ENCODE measurements at regions not wholly inside any gene's neighbourhood (a gene's known extent, or its start where the extent isn't known, plus 50 kb on each side); places are given as distances from the start of the nearest gene placed in this dataset.

GRCh38 chr7:110569486-110570205, 521.3 kb upstream of the LRRN3 start (continued):
- TF ChIP-seq RCOR1 (conservative IDR thresholded peaks at IDR 0.05; ENCODE audit: low read depth, low read length) (no peak), ESRRA (IDR thresholded peaks at IDR 0.05; ENCODE audit: low read length) (no peak), CHD2 (IDR thresholded peaks at IDR 0.05; ENCODE audit: borderline replicate concordance, low read depth, low read length) (no peak), ZBED1 (IDR thresholded peaks at IDR 0.05; ENCODE audit: borderline replicate concordance) (no peak), TCF7 (IDR thresholded peaks at IDR 0.05; ENCODE audit: borderline replicate concordance) (no peak), HDAC2 (IDR thresholded peaks at IDR 0.05) (no peak), KAT2A (conservative IDR thresholded peaks at IDR 0.05; ENCODE audit: control insufficient read depth, low read depth, low read length) (no peak)

DNA sequence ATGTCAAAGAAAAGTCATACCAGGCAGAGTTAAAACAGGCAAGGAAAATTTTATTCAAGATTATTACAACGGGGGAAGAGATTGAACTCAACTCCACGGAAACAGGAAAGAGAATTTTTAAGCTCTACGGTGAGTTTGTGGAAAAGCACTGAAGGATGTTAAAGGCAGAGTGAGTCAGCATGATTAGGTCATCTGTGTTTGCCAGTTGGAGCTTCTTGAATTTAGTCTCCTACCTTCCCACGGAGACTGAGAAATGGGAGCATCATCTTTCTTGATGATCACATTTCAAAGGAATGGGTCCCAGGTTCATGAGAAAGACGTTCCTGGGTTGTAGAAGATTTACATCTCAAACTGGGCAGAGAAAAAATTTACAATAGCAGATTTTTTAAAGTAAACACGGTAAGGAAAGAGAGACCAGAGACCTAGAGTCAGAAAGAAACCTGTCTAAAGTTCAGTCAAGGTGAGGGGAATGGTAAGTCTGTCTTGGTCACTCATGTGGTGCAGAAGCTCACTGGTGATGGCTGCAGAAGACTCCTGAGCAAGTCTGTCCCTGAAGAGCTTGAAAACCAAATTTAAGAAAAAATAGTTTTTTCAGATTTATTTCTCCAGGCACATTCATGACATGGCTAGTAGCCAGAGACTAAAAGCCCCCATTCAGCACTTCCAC, 516.9 kb upstream of the LRRN3 start:
- H3K27ac ChIP-seq (ENCODE audit: control insufficient read depth, insufficient read depth) = no peak overlapping the region
- ChIA-PET CTCF (interaction anchor here (0.6 kb wide), 1 partner anchor 175 kb away, joined by 3 read pairs; no protein-coding TSS in a partner anchor), SMC1A (ENCODE audit: uncharacterized antibody, unreplicated experiment) (no interaction called here), POLR2A (no interaction called here), RAD21 (ENCODE audit: unreplicated experiment) (no interaction called here)
- FAIRE-seq = no peak
- BruUV-seq (replicated peaks) = no TSS peak
- no peaks in the 10 kb centered on the region for H3K79me2 ChIP-seq (ENCODE audit: control insufficient read depth, insufficient read depth, low read length)
- no peak overlapping the region for H3K4me3 ChIP-seq
- H3K9ac ChIP-seq (ENCODE audit: control insufficient read depth, insufficient read depth, low read length) = no peak overlapping the region
- no peaks in the 10 kb centered on the region for H3K36me3 ChIP-seq (ENCODE audit: control insufficient read depth in 2 of 2, insufficient read depth in 2 of 2, low read length in 1 of 2)
- TF ChIP-seq CHD2 (IDR thresholded peaks at IDR 0.05; ENCODE audit: borderline replicate concordance, low read depth, low read length) = no peak
- no peak for TF ChIP-seq ZNF217 (IDR thresholded peaks at IDR 0.05)
- no peak for TF ChIP-seq POLR2AphosphoS5 (IDR thresholded peaks at IDR 0.05; ENCODE audit: low read length)
- no peak for TF ChIP-seq ZNF622 (IDR thresholded peaks at IDR 0.05)
- TF ChIP-seq LARP7 (IDR thresholded peaks at IDR 0.05) = no peak
- no peak for TF ChIP-seq SUZ12 (IDR thresholded peaks at IDR 0.05; ENCODE audit: unreplicated experiment)
- TF ChIP-seq, protein P1, sequence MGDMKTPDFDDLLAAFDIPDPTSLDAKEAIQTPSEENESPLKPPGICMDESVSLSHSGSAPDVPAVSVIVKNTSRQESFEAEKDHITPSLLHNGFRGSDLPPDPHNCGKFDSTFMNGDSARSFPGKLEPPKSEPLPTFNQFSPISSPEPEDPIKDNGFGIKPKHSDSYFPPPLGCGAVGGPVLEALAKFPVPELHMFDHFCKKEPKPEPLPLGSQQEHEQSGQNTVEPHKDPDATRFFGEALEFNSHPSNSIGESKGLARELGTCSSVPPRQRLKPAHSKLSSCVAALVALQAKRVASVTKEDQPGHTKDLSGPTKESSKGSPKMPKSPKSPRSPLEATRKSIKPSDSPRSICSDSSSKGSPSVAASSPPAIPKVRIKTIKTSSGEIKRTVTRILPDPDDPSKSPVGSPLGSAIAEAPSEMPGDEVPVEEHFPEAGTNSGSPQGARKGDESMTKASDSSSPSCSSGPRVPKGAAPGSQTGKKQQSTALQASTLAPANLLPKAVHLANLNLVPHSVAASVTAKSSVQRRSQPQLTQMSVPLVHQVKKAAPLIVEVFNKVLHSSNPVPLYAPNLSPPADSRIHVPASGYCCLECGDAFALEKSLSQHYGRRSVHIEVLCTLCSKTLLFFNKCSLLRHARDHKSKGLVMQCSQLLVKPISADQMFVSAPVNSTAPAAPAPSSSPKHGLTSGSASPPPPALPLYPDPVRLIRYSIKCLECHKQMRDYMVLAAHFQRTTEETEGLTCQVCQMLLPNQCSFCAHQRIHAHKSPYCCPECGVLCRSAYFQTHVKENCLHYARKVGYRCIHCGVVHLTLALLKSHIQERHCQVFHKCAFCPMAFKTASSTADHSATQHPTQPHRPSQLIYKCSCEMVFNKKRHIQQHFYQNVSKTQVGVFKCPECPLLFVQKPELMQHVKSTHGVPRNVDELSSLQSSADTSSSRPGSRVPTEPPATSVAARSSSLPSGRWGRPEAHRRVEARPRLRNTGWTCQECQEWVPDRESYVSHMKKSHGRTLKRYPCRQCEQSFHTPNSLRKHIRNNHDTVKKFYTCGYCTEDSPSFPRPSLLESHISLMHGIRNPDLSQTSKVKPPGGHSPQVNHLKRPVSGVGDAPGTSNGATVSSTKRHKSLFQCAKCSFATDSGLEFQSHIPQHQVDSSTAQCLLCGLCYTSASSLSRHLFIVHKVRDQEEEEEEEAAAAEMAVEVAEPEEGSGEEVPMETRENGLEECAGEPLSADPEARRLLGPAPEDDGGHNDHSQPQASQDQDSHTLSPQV (IDR thresholded peaks at IDR 0.05) = no peak
- no peak for TF ChIP-seq SREBF1 (IDR thresholded peaks at IDR 0.05; ENCODE audit: low read length)
- TF ChIP-seq MTA2 (IDR thresholded peaks at IDR 0.05; ENCODE audit: low read depth) = no peak
- TF ChIP-seq EGR1 (IDR thresholded peaks at IDR 0.05; ENCODE audit: borderline replicate concordance in 1 of 2, low read depth in 2 of 2, low read length in 2 of 2) = no peak
- H3K4me1 ChIP-seq (ENCODE audit: control insufficient read depth, insufficient read depth, low read length) = no peaks in the 10 kb centered on the region
- intact Hi-C loops (cut with micrococcal nuclease; ENCODE audit: unreplicated experiment) = no loop called here
- no peak overlapping the region for H2AFZ ChIP-seq (ENCODE audit: control insufficient read depth, low read depth, low read length)
- 19% methylated on average over 6 of the region's 6 CpGs for WGBS (ENCODE audit: insufficient coverage, insufficient replicate concordance, low lambda C conversion rate, missing lambda C conversion rate)
- ATAC-seq = no peak
- in situ Hi-C loops (cut with MboI) = no loop called here
- DNase-seq (ENCODE audit: low read depth, low spot score) = no peak
- H3K27me3 ChIP-seq (replicated peaks in 1 of 2; ENCODE audit: control insufficient read depth in 2 of 2, insufficient read depth in 2 of 2, low read length in 1 of 2) = no peaks in the 10 kb centered on the region
- H3K9me3 ChIP-seq (replicated peaks; ENCODE audit: control insufficient read depth, insufficient read depth, low read length) = no peaks in the 10 kb centered on the region
- H3K4me2 ChIP-seq (ENCODE audit: control insufficient read depth, insufficient read depth) = no peak overlapping the region
- no peaks in the 10 kb centered on the region for H4K20me1 ChIP-seq (ENCODE audit: control insufficient read depth, insufficient read depth)
